HFFc6 (cell line): ENCODE measurements at regions not wholly inside any gene's neighbourhood (a gene's known extent, or its start where the extent isn't known, plus 50 kb on each side); places are given as distances from the start of the nearest gene placed in this dataset.
"Not testable (repeated sequence)": the region's sequence is repeated elsewhere in the genome, so short reads cannot be mapped to it uniquely, and the experiment has no call there.

Experiments used
- DNase-seq: peaks from one replicate; pipeline ENCODE4 v3.0.0-alpha.2; 2018
- H3K27ac Mint-ChIP-seq: 2 replicates; pipeline ENCODE4 v1.8.0; 2020; ENCODE audit warnings: mild to moderate bottlenecking, mixed read lengths
- H3K27me3 Mint-ChIP-seq: 2 replicates; pipeline ENCODE4 v1.8.0; 2021; ENCODE audit warnings: mild to moderate bottlenecking, moderate library complexity, mixed read lengths; ENCODE audit not compliant: insufficient read depth
- H3K36me3 Mint-ChIP-seq: 2 replicates; pipeline ENCODE4 v1.8.0; 2021; ENCODE audit warnings: low read depth, mixed read lengths
- H3K4me1 Mint-ChIP-seq: 2 replicates; pipeline ENCODE4 v1.8.0; 2020; ENCODE audit warnings: low read depth, mixed read lengths
- H3K4me3 Mint-ChIP-seq: 2 replicates; pipeline ENCODE4 v1.8.0; 2020; ENCODE audit warnings: mild to moderate bottlenecking, moderate library complexity, mixed read lengths
- H3K9me3 Mint-ChIP-seq: 2 replicates; pipeline ENCODE4 v1.8.0; 2020; ENCODE audit warnings: mild to moderate bottlenecking, mixed read lengths
- TF ChIP-seq, protein P1 (sequence below): fragments of 200-600 bp; sonication (generic); IDR thresholded peaks from 2 replicates; pipeline ENCODE4 v1.5.0; 2021; ENCODE audit warnings: antibody characterized with exemption, mild to moderate bottlenecking

- not testable (repeated sequence) for H3K36me3 Mint-ChIP-seq, H3K27ac Mint-ChIP-seq, H3K9me3 Mint-ChIP-seq, H3K4me1 Mint-ChIP-seq, H3K4me3 Mint-ChIP-seq, DNase-seq, H3K27me3 Mint-ChIP-seq
These were observed 198.0 kb downstream of the MEIS1 start for GRCh38 chr2:66632882-66633281.

GRCh38 chr2:66633631-66634030 is 198.7 kb downstream of the MEIS1 start:
- Mint-ChIP-seq H3K9me3 (peaks cover 4% of the 10 kb centered on the region; the same call in 1 of the 2 replicates), H3K4me1 (no peaks in the 10 kb centered on the region), H3K4me3 (no peak overlapping the region), H3K36me3 (peaks cover 6% of the 10 kb centered on the region; the same call in 1 of the 2 replicates), H3K27me3 (peaks cover 8% of the 10 kb centered on the region; the same call in 1 of the 2 replicates), H3K27ac (no peak overlapping the region)
- no peak for DNase-seq
- TF ChIP-seq, protein P1, sequence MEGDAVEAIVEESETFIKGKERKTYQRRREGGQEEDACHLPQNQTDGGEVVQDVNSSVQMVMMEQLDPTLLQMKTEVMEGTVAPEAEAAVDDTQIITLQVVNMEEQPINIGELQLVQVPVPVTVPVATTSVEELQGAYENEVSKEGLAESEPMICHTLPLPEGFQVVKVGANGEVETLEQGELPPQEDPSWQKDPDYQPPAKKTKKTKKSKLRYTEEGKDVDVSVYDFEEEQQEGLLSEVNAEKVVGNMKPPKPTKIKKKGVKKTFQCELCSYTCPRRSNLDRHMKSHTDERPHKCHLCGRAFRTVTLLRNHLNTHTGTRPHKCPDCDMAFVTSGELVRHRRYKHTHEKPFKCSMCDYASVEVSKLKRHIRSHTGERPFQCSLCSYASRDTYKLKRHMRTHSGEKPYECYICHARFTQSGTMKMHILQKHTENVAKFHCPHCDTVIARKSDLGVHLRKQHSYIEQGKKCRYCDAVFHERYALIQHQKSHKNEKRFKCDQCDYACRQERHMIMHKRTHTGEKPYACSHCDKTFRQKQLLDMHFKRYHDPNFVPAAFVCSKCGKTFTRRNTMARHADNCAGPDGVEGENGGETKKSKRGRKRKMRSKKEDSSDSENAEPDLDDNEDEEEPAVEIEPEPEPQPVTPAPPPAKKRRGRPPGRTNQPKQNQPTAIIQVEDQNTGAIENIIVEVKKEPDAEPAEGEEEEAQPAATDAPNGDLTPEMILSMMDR: no peak

GRCh38 chr2:66634784-66635183 is 199.9 kb downstream of the MEIS1 start:
- DNase-seq: no peak
- peaks cover 6% of the 10 kb centered on the region; the same call in 1 of the 2 replicates for H3K36me3 Mint-ChIP-seq
- H3K27ac Mint-ChIP-seq: no peak overlapping the region
- no peak overlapping the region for H3K4me3 Mint-ChIP-seq
- peaks cover 8% of the 10 kb centered on the region; the same call in 1 of the 2 replicates for H3K27me3 Mint-ChIP-seq
- H3K4me1 Mint-ChIP-seq: no peaks in the 10 kb centered on the region
- H3K9me3 Mint-ChIP-seq: peaks cover 4% of the 10 kb centered on the region; the same call in 1 of the 2 replicates
- TF ChIP-seq, protein P1: no peak

- peaks cover 8% of the 10 kb centered on the region; the same call in 1 of the 2 replicates for H3K36me3 Mint-ChIP-seq
- peaks cover 10% of the 10 kb centered on the region for H3K27me3 Mint-ChIP-seq
- H3K9me3 Mint-ChIP-seq: no peaks in the 10 kb centered on the region
- no peaks in the 10 kb centered on the region for H3K4me1 Mint-ChIP-seq
- no peak overlapping the region for H3K4me3 Mint-ChIP-seq
- TF ChIP-seq, protein P1: no peak
- DNase-seq: no peak
- no peak overlapping the region for H3K27ac Mint-ChIP-seq
These were observed 206.8 kb downstream of the MEIS1 start for GRCh38 chr2:66641685-66642084.

DNA sequence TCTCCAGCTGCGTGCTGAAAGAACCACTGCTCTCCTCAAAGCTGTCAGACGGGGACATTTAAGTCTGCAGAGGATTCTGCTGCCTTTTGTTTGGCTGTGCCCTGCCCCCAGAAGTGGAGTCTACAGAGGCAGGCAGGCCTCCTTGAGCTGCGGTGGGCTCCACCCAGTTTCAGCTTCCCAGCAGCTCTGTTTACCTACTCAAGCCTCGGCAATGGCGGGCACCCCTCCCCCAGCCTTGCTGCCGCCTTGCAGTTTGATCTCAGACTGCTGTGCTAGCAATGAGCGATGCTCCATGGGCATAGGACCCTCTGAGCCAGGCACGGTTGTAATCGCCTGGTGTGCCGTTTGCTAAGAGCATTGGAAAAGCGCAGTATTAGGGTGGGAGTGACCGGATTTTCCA is 213.2 kb downstream of the MEIS1 start:
- not testable (repeated sequence) for H3K4me3 Mint-ChIP-seq, DNase-seq, H3K27ac Mint-ChIP-seq, H3K4me1 Mint-ChIP-seq, H3K9me3 Mint-ChIP-seq, H3K36me3 Mint-ChIP-seq
- H3K27me3 Mint-ChIP-seq: peaks cover 15% of the 10 kb centered on the region

DNA sequence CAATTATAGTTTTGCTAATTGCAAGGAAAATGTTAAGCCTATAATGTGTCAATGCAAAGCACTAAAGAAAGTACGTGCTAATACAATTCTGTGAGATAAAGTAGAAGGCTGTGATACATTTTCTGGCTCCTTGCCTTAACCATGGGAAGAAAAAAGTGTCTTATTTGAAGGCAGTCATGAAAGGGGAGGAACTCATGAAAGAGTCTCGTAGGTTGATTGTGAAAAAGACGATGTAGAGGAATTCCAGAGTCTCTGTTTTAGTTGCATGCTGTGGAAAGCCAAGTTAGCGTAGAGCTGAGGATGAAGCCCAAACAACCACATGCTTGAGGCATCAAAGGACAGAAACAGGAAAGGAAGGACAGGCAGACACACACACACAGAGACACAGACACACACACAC is 214.1 kb downstream of the MEIS1 start:
- no peak overlapping the region for H3K27ac Mint-ChIP-seq
- no peak for DNase-seq
- no peak overlapping the region for H3K4me3 Mint-ChIP-seq
- TF ChIP-seq, protein P1: no peak
- peaks cover 8% of the 10 kb centered on the region; the same call in 1 of the 2 replicates for H3K36me3 Mint-ChIP-seq
- H3K9me3 Mint-ChIP-seq: peaks cover 5% of the 10 kb centered on the region; the same call in 1 of the 2 replicates
- no peaks in the 10 kb centered on the region for H3K4me1 Mint-ChIP-seq
- peaks cover 15% of the 10 kb centered on the region for H3K27me3 Mint-ChIP-seq

DNA sequence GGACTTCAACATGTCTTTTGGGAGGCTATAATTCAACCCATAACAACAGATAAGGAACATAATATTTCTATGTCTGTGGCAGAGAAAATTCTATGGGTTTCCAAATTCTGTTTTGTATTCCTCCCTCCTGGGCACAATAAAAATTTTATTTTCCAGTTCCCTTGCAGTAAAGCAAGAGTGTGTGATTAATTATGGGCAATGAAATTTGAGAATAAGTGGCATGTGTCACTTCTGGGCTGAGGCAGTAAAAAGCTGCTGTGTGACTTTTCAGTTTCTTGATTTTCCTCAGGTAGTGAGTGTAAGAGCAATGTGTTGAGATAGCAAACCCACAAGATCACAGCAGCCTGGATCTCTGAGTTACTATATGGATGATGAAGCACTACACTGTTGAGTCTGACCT is 216.4 kb downstream of the MEIS1 start:
- no peak overlapping the region for H3K27ac Mint-ChIP-seq
- no peak for DNase-seq
- no peak overlapping the region for H3K4me3 Mint-ChIP-seq
- no peaks in the 10 kb centered on the region for H3K4me1 Mint-ChIP-seq
- TF ChIP-seq, protein P1: no peak
- H3K9me3 Mint-ChIP-seq: peaks cover 5% of the 10 kb centered on the region; the same call in 1 of the 2 replicates
- H3K36me3 Mint-ChIP-seq: no peaks in the 10 kb centered on the region
- H3K27me3 Mint-ChIP-seq: peaks cover 13% of the 10 kb centered on the region
